ENCODE measurements at regions not wholly inside any gene's neighbourhood (a gene's known extent, or its start where the extent isn't known, plus 50 kb on each side); places are given as distances from the start of the nearest gene placed in this dataset.

- no peak for DNase-seq (ENCODE audit: low read depth in 2 of 2)
Measured at GRCh38 chr10:21031232-21031795, 134.2 kb upstream of the NEBL start.

- DNase-seq (ENCODE audit: low read depth in 2 of 2), result peak in 1 of 2 donors; percentile 47
Measured at GRCh38 chr10:21030091-21030490, 133.0 kb upstream of the NEBL start.

- DNase-seq (ENCODE audit: low read depth in 2 of 2), result no peak
Measured at GRCh38 chr10:21022821-21023220, 125.7 kb upstream of the NEBL start.

- no peak for DNase-seq (ENCODE audit: low read depth in 2 of 2)
Measured at GRCh38 chr10:21021843-21022594, 124.9 kb upstream of the NEBL start.

- no peak for DNase-seq (ENCODE audit: low read depth in 2 of 2)
Measured at GRCh38 chr10:21021231-21021630, 124.1 kb upstream of the NEBL start.

- DNase-seq (ENCODE audit: low read depth in 2 of 2), result peak in 1 of 2 donors; percentile 50
Measured at GRCh38 chr10:21020545-21020944, 123.4 kb upstream of the NEBL start.

- DNase-seq (ENCODE audit: low read depth in 2 of 2), result no peak
Measured at GRCh38 chr10:21019436-21019835, 122.3 kb upstream of the NEBL start.

GRCh38 chr10:21015851-21016250 is 118.7 kb upstream of the NEBL start:
- no peak for DNase-seq (ENCODE audit: low read depth in 2 of 2)

- DNase-seq (ENCODE audit: low read depth in 2 of 2), result no peak
Measured at GRCh38 chr10:21014141-21014540, 117.0 kb upstream of the NEBL start.

- DNase-seq (ENCODE audit: low read depth in 2 of 2), result no peak
Measured at GRCh38 chr10:21011433-21012018, 114.4 kb upstream of the NEBL start.

GRCh38 chr10:21010615-21011014 is 113.5 kb upstream of the NEBL start:
- DNase-seq (ENCODE audit: low read depth in 2 of 2), result no peak

- no peak for DNase-seq (ENCODE audit: low read depth in 2 of 2)
Measured at GRCh38 chr10:21003240-21003822, 106.2 kb upstream of the NEBL start.

GRCh38 chr10:21002091-21002878 is 105.2 kb upstream of the NEBL start:
- DNase-seq (ENCODE audit: low read depth in 2 of 2), result peak; percentile 73 to 92

GRCh38 chr10:20999699-21000098 is 102.6 kb upstream of the NEBL start:
- DNase-seq (ENCODE audit: low read depth in 2 of 2), result no peak

GRCh38 chr10:20998036-20998435 is 100.9 kb upstream of the NEBL start:
- no peak for DNase-seq (ENCODE audit: low read depth in 2 of 2)

- DNase-seq (ENCODE audit: low read depth in 2 of 2), result no peak
Measured at GRCh38 chr10:20995123-20995987, 98.2 kb upstream of the NEBL start.

- DNase-seq (ENCODE audit: low read depth in 2 of 2), result no peak
Measured at GRCh38 chr10:20993830-20994527, 96.9 kb upstream of the NEBL start.

GRCh38 chr10:20993389-20993788 is 96.3 kb upstream of the NEBL start:
- DNase-seq (ENCODE audit: low read depth in 2 of 2), result no peak

GRCh38 chr10:20991526-20991925 is 94.4 kb upstream of the NEBL start:
- no peak for DNase-seq (ENCODE audit: low read depth in 2 of 2)

GRCh38 chr10:20990604-20991003 is 93.5 kb upstream of the NEBL start:
- DNase-seq (ENCODE audit: low read depth in 2 of 2), result no peak

Data from dermis microvascular lymphatic vessel endothelial cell (primary cell).